Muscle layer of duodenum (tissue), 2 donors: ENCODE measurements at regions not wholly inside any gene's neighbourhood (a gene's known extent, or its start where the extent isn't known, plus 50 kb on each side); places are given as distances from the start of the nearest gene placed in this dataset.
"Not testable (repeated sequence)": the region's sequence is repeated elsewhere in the genome, so short reads cannot be mapped to it uniquely, and the experiment has no call there.

Experiments
- H3K27ac ChIP-seq: one replicate; pipeline ENCODE4 v1.7.0; 2013; ENCODE audit warnings: mild to moderate bottlenecking, low read length
- H3K27me3 ChIP-seq: one replicate; pipeline ENCODE4 v1.7.0; 2013; ENCODE audit warnings: low read depth, mild to moderate bottlenecking, control low read depth, low read length
- H3K36me3 ChIP-seq, 2 donors: one replicate each; pipeline ENCODE4 v1.7.0; 2013; ENCODE audit warnings: low read length in 2 of 2, control low read depth in 1 of 2, mild to moderate bottlenecking in 1 of 2; ENCODE audit not compliant: insufficient read depth in 2 of 2, control insufficient read depth in 1 of 2
- H3K4me1 ChIP-seq, 2 donors: one replicate each; pipeline ENCODE4 v1.7.0; 2013; ENCODE audit warnings: low read length in 2 of 2, mild to moderate bottlenecking in 2 of 2, control low read depth in 1 of 2, moderate library complexity in 1 of 2; ENCODE audit not compliant: insufficient read depth in 2 of 2, control insufficient read depth in 1 of 2
- H3K4me3 ChIP-seq, 2 donors: one replicate each; pipeline ENCODE4 v1.7.0; 2013; ENCODE audit warnings: low read length in 2 of 2, low read depth in 1 of 2, mild to moderate bottlenecking in 1 of 2
- H3K9me3 ChIP-seq, 2 donors: one replicate each; pipeline ENCODE4 v1.7.0; 2013; ENCODE audit warnings: low read length in 2 of 2, control low read depth in 1 of 2, mild to moderate bottlenecking in 1 of 2; ENCODE audit not compliant: control insufficient read depth in 1 of 2
- donor health status: healthy.

DNA sequence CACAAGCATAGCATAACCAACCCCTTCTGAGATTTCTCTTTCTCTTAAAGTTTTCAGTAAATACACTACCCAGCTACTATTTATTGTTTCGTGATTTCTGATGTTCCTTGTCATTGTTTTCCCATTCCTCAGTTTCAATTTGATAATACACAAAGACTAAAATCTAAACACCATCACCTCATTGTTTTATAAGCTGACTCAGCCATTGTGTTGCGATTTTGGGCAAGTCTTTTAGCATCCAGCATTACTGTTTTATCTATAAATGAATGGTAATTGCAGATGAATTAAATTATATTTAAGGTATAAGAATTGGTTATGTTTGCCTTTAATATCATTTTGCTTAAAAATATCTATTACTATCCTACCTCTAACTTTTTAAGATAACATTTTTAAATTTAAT, 1308.5 kb downstream of the PLA2G4A start:
- H3K9me3 ChIP-seq: peaks cover 0 to 3% of the 10 kb centered on the region in 2 donors
- H3K4me1 ChIP-seq: no peaks in the 10 kb centered on the region
- H3K36me3 ChIP-seq: no peaks in the 10 kb centered on the region
- H3K27ac ChIP-seq: no peak overlapping the region
- H3K4me3 ChIP-seq: no peak overlapping the region
- no peaks in the 10 kb centered on the region for H3K27me3 ChIP-seq

DNA sequence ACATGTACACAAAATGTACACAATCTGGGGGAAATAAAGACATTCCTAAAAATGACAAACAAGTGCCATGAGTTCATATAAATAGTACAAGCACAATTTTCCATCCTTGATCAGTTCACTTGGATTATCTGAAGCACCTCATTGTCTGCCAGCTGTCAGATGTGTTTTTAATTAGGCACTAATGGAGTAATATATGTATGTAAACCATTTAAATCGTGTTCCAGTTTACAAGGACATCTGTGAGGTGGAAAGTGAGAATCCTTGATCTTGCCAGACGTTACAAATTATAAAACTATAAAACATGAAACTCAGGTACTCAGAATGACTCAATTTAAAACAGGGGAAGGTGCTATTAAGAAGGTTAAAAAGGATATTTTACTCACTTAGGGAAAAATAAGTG, 1312.2 kb downstream of the PLA2G4A start:
- Histone ChIP-seq H3K36me3 (no peaks in the 10 kb centered on the region), H3K27ac (no peak overlapping the region), H3K4me3 (no peak overlapping the region), H3K4me1 (no peaks in the 10 kb centered on the region), H3K9me3 (peaks cover 0 to 3% of the 10 kb centered on the region in 2 donors), H3K27me3 (no peaks in the 10 kb centered on the region)

DNA sequence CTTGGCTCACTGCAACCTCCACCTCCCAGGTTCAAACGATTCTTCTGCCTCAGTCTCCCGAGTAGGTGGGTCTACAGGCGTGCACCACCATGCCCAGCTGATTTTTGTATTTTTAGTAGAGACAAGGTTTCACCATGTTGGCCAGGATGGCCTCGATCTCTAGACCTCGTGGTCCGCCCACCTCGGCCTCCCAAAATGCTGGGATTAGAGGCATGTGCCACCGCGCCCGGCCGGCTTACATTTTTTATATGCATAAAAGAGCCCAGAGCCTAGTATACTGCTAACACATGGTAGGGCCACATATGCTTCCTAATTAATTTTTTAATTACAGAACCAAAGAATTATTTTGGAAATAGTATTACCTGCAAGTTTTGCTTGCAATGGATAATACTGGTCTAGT, 1325.4 kb downstream of the PLA2G4A start:
- no peaks in the 10 kb centered on the region for H3K4me1 ChIP-seq
- no peaks in the 10 kb centered on the region for H3K36me3 ChIP-seq
- H3K27ac ChIP-seq: no peak overlapping the region
- H3K4me3 ChIP-seq: no peak overlapping the region
- no peaks in the 10 kb centered on the region for H3K27me3 ChIP-seq
- no peaks in the 10 kb centered on the region for H3K9me3 ChIP-seq

DNA sequence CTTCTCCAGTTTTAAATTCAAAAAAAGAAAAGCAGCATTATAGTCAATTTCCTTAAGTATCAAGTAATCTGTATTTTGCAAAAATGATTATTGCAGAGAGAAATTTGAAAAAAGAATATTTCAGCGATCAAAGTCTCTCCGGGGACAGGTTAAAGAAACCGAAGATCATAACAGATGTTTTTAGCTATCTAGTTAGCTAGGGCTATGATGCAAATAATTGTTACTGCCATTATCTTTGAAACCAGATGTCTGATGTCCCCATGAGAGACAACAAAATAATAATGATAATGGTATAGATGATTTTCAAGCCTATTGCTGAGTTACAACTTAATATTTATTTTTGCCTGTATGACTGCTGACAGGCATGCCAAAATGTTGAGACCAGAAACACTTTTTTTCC, 1326.0 kb downstream of the PLA2G4A start:
- no peaks in the 10 kb centered on the region for H3K9me3 ChIP-seq
- no peak overlapping the region for H3K27ac ChIP-seq
- H3K4me1 ChIP-seq: no peaks in the 10 kb centered on the region
- no peak overlapping the region for H3K4me3 ChIP-seq
- H3K36me3 ChIP-seq: no peaks in the 10 kb centered on the region
- H3K27me3 ChIP-seq: no peaks in the 10 kb centered on the region

DNA sequence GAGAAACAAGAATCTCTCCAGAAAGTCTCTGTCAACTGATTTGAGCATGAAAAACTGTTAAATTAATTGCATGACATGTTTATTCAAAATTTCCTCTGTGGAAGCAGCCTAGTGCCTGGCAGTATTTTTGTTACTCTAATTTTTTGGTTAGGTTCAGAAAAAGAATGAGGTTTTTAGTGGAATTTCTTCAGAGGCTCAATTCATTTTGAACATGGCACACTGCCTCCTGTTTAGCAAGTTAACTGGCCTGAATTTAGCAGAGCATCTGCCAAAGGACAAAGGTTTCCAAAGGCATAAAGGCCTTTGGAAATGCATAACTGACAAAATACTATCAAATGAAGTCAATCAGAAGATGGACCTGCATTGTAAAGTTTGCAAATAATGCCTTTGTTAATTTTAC, 1326.5 kb downstream of the PLA2G4A start:
- no peak overlapping the region for H3K4me3 ChIP-seq
- no peaks in the 10 kb centered on the region for H3K4me1 ChIP-seq
- no peak overlapping the region for H3K27ac ChIP-seq
- H3K9me3 ChIP-seq: no peaks in the 10 kb centered on the region
- no peaks in the 10 kb centered on the region for H3K27me3 ChIP-seq
- H3K36me3 ChIP-seq: no peaks in the 10 kb centered on the region

DNA sequence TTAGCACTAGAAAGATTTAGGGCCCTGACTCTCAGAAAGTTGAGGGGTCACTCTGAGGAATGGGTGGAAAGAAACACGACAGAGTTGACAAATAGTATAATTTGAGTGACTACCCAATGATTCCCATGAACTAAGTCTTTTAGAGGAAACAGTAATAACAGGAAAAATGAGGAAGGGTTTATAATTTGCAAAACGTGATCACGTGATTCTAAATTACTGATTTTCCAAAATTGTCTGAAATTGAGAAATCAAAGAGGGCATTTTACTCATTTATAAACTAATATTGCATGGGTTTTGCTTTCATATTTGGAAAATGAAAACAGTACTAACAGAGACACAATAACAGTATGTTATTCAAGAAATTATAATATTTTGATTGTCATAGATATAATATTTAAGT, 1335.7 kb downstream of the PLA2G4A start:
- no peaks in the 10 kb centered on the region for H3K4me1 ChIP-seq
- no peak overlapping the region for H3K27ac ChIP-seq
- no peaks in the 10 kb centered on the region for H3K9me3 ChIP-seq
- no peak overlapping the region for H3K4me3 ChIP-seq
- H3K36me3 ChIP-seq: no peaks in the 10 kb centered on the region
- no peaks in the 10 kb centered on the region for H3K27me3 ChIP-seq

DNA sequence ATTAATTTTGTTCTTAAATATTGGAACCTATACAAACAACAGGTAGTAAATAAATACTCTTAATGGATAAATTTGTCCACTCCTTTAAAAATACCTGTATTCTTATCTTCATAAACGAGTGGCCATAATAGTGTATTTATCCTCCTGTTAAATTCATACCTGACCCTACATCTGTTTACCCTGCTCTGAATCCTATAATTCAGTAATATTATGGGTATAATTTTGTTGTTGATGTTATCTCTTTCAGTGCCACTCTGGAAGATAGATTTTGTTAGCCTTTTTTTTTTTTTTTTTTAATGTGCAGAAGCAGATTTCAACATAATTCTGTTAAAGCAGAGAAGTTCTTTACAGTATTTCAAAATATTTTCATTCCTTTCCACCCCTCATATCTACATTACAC, 1337.9 kb downstream of the PLA2G4A start:
- H3K36me3 ChIP-seq: no peaks in the 10 kb centered on the region

DNA sequence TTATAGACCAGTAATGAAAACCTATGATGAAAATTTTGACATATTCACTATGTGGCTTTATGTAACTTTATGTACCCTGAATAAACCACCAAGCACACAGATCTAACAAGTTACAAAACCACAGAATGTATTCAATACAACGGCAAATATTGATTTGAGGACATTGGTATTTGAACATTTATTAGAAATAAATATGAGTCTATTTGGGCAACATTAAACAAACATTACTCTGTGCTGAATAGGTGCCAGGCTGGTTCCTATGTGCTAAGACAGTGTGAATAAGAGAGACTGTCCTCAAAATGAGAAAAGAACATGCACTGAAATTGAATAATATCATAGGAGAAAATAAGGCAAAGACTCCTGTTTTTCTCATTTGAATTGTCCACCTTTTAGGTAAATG, 1341.2 kb downstream of the PLA2G4A start:
- Histone ChIP-seq H3K9me3 (no peaks in the 10 kb centered on the region), H3K4me3 (no peak overlapping the region), H3K4me1 (no peaks in the 10 kb centered on the region), H3K36me3 (no peaks in the 10 kb centered on the region), H3K27me3 (no peaks in the 10 kb centered on the region), H3K27ac (no peak overlapping the region)

More for the DNA sequence above, 1337.9 kb downstream of the PLA2G4A start:
- Histone ChIP-seq H3K4me3 (no peak overlapping the region), H3K4me1 (no peaks in the 10 kb centered on the region), H3K27me3 (no peaks in the 10 kb centered on the region), H3K9me3 (no peaks in the 10 kb centered on the region), H3K27ac (no peak overlapping the region)

DNA sequence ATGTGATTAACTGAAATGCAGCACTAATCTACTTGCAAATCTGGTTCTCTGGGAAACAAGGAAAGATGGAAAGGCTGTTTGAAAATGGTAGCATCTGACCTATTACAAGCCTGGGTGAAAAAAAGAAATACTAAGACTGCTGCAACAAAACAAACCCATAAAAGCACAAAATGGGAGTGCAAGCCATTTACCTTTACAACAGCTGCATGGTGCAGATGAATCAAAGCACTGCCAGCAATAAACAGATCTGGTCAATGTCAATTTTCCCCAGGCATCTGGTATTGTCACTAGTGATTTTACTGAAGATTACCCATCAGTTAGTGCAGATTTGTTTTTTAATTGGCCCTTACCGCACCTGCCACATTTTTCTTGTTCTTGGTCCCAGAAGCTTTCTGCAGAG, 1341.7 kb downstream of the PLA2G4A start:
- H3K9me3 ChIP-seq: no peaks in the 10 kb centered on the region
- H3K4me3 ChIP-seq: no peak overlapping the region
- H3K4me1 ChIP-seq: no peaks in the 10 kb centered on the region
- no peak overlapping the region for H3K27ac ChIP-seq
- no peaks in the 10 kb centered on the region for H3K27me3 ChIP-seq
- H3K36me3 ChIP-seq: no peaks in the 10 kb centered on the region

DNA sequence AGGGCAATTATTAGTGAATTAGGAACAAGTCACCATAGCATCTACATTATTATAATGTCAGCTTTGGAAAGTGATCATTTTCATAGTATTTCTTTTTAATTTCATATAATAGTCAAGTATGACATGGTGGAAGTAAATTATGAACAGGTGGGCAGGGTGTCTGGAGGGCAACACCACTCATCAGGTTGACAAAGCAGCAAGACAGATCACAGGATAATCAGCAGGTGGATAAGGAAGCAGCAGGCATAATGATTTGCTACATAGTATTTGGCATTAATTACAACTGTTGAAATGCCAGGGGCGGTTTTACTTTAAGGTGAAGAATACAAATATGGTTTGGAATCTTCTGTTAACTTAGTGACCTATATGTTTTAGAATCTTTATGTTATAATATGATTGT, 1342.2 kb downstream of the PLA2G4A start:
- no peaks in the 10 kb centered on the region for H3K4me1 ChIP-seq
- no peak overlapping the region for H3K4me3 ChIP-seq
- H3K9me3 ChIP-seq: no peaks in the 10 kb centered on the region
- H3K36me3 ChIP-seq: no peaks in the 10 kb centered on the region
- H3K27ac ChIP-seq: no peak overlapping the region
- H3K27me3 ChIP-seq: no peaks in the 10 kb centered on the region

DNA sequence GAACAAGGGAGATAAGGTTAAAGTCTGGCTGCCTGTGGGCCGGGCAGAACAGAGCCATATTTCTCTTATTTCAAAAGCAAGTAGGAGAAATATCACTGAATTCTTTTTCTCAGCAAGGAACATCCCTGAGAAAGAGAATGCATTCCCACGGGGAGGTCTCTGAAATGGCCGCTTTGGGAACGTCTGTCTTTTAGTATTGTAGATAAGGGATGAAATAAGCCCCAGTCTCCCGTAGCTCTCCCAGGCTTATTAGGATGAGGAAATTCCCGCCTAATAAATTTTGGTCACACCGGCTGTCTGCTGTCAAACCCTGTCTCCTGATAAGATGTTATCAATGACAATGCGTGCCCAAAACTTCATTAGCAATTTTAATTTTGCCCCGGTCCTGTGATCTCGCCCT, 1353.3 kb downstream of the PLA2G4A start:
- H3K9me3 ChIP-seq, H3K4me1 ChIP-seq, H3K36me3 ChIP-seq, H3K27ac ChIP-seq, H3K4me3 ChIP-seq, H3K27me3 ChIP-seq: not testable (repeated sequence)

DNA sequence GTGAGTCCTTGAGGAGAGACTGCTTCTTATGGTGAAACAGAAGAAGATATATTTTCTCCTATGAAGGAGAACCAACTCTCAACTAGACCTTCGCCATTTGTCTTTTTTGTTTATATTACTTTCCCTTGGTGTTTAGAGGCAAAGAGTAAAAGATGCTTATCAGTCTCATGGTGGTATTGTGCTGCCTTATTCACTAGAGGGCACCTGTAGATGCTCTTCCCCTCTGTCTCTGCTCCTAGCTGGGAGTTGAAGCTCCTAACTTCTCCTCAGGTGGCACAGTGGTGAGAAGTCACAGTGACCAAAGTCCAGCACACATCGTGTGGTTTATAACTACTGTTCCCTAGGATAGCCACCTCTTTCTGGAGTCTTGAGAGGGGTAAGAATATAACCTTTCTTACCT, 1359.6 kb downstream of the PLA2G4A start:
- Histone ChIP-seq H3K9me3 (peaks cover 3 to 7% of the 10 kb centered on the region in 2 donors), H3K36me3 (no peaks in the 10 kb centered on the region), H3K4me1 (no peaks in the 10 kb centered on the region), H3K27ac (no peak overlapping the region), H3K4me3 (no peak overlapping the region), H3K27me3 (no peaks in the 10 kb centered on the region)
